ENCODE measurements at regions not wholly inside any gene's neighbourhood (a gene's known extent, or its start where the extent isn't known, plus 50 kb on each side); places are given as distances from the start of the nearest gene placed in this dataset.

- TF ChIP-seq, protein P1, sequence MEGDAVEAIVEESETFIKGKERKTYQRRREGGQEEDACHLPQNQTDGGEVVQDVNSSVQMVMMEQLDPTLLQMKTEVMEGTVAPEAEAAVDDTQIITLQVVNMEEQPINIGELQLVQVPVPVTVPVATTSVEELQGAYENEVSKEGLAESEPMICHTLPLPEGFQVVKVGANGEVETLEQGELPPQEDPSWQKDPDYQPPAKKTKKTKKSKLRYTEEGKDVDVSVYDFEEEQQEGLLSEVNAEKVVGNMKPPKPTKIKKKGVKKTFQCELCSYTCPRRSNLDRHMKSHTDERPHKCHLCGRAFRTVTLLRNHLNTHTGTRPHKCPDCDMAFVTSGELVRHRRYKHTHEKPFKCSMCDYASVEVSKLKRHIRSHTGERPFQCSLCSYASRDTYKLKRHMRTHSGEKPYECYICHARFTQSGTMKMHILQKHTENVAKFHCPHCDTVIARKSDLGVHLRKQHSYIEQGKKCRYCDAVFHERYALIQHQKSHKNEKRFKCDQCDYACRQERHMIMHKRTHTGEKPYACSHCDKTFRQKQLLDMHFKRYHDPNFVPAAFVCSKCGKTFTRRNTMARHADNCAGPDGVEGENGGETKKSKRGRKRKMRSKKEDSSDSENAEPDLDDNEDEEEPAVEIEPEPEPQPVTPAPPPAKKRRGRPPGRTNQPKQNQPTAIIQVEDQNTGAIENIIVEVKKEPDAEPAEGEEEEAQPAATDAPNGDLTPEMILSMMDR (IDR thresholded peaks at IDR 0.05), result no peak
- no peak for TF ChIP-seq POLR2AphosphoS5 (IDR thresholded peaks at IDR 0.05)
- TF ChIP-seq EP300 (IDR thresholded peaks at IDR 0.05), result no peak
These were observed 367.5 kb downstream of the PRDM5 start for GRCh38 chr4:120555058-120555457.
